H1 (cell line): ENCODE measurements at regions not wholly inside any gene's neighbourhood (a gene's known extent, or its start where the extent isn't known, plus 50 kb on each side); places are given as distances from the start of the nearest gene placed in this dataset.

Source experiments
- CTCF ChIA-PET: fragments of 300-600 bp; sonication (Branson Sonifier 250); formaldehyde crosslinking; loops from one replicate; lab custom pipeline; 2021; ENCODE audit not compliant: partially characterized antibody; lab: Charles Lee
- POLR2A ChIA-PET: fragments of 300-600 bp; sonication (Branson Sonifier 250); formaldehyde crosslinking; loops from one replicate; lab custom pipeline; 2021; ENCODE audit warnings: inconsistent platforms; ENCODE audit not compliant: partially characterized antibody; lab: Charles Lee
- DNase-seq, 2 experiments: peaks; one replicate each; pipeline versions ENCODE4 v3.0.0 to v3.0.0-alpha.2; 2010 to 2022; ENCODE audit warnings: low spot score in 2 of 2, low read depth in 1 of 2, mixed read lengths in 1 of 2
- FAIRE-seq: peaks from 2 replicates; lab custom pipeline; 2011; peaks lifted over from hg19 to GRCh38; lab: Jason Lieb, UNC
- H2AFZ ChIP-seq: 2 replicates; pipeline ENCODE4 v1.8.1; 2012; ENCODE audit warnings: low read length, inconsistent platforms
- H2AK5ac ChIP-seq: 2 replicates; pipeline ENCODE4 v1.6.1; 2013; ENCODE audit warnings: low read depth, low read length
- H2BK120ac ChIP-seq: replicated peaks from 2 replicates; pipeline ENCODE3; 2013; ENCODE audit warnings: low read depth, low read length, inconsistent platforms
- H2BK12ac ChIP-seq: 2 replicates; pipeline ENCODE4 v1.6.1; 2013; ENCODE audit warnings: low read depth, low read length
- H2BK15ac ChIP-seq: 2 replicates; pipeline ENCODE4 v1.6.1; 2013; ENCODE audit warnings: low read length
- H2BK20ac ChIP-seq: 2 replicates; pipeline ENCODE4 v1.6.1; 2013; ENCODE audit warnings: low read length
- H2BK5ac ChIP-seq: 2 replicates; pipeline ENCODE4 v1.6.1; 2013; ENCODE audit warnings: low read depth, low read length
- H3K14ac ChIP-seq: 2 replicates; pipeline ENCODE4 v1.6.1; 2013; ENCODE audit warnings: inconsistent platforms; ENCODE audit not compliant: insufficient read length
- H3K18ac ChIP-seq: 2 replicates; pipeline ENCODE4 v1.6.1; 2013; ENCODE audit warnings: low read length; ENCODE audit errors: extremely low read depth
- H3K23ac ChIP-seq: 2 replicates; pipeline ENCODE4 v1.6.1; 2013; ENCODE audit warnings: inconsistent platforms; ENCODE audit not compliant: insufficient read length
- H3K23me2 ChIP-seq: 2 replicates; pipeline ENCODE4 v1.6.1; 2013; ENCODE audit warnings: low read depth, low read length
- H3K27ac ChIP-seq: 2 replicates; pipeline ENCODE4 v1.6.1; 2011; ENCODE audit warnings: low read depth, low read length, inconsistent platforms
- H3K27me3 ChIP-seq, 4 experiments: replicated peaks in 1 of 4; 1 replicate in 1 of 4; 2 replicates in 3 of 4; pipeline versions ENCODE4 v1.6.1 to v1.8.1; 2011 to 2013; ENCODE audit warnings: low read length in 3 of 4, mild to moderate bottlenecking in 3 of 4, inconsistent platforms in 2 of 4, mixed read lengths in 2 of 4, moderate library complexity in 1 of 4; ENCODE audit not compliant: control insufficient read depth in 3 of 4, insufficient read depth in 3 of 4; ENCODE audit errors: extremely low read depth in 1 of 4
- H3K36me3 ChIP-seq, 4 experiments: 2 replicates each; pipeline versions ENCODE4 v1.6.1 to v1.8.1; 2011 to 2013; ENCODE audit warnings: mild to moderate bottlenecking in 4 of 4, low read length in 3 of 4, moderate library complexity in 2 of 4, control low read depth in 1 of 4, inconsistent platforms in 1 of 4; ENCODE audit not compliant: insufficient read depth in 4 of 4, control insufficient read depth in 2 of 4
- H3K4ac ChIP-seq: replicated peaks from 2 replicates; pipeline ENCODE3; 2013; ENCODE audit warnings: low read length, low read depth, mixed read lengths, inconsistent platforms; ENCODE audit not compliant: insufficient read length
- H3K4me1 ChIP-seq, 4 experiments: replicated peaks in 1 of 4; 1 replicate in 1 of 4; 2 replicates in 3 of 4; pipeline versions ENCODE4 v1.6.1 to v1.8.1; 2011 to 2013; ENCODE audit warnings: low read length in 3 of 4, inconsistent platforms in 2 of 4, mixed read lengths in 1 of 4; ENCODE audit not compliant: insufficient read depth in 4 of 4, control insufficient read depth in 3 of 4
- H3K4me2 ChIP-seq, 2 experiments: 2 replicates each; pipeline versions ENCODE4 v1.6.1 to v1.8.1; 2011 to 2013; ENCODE audit warnings: low read depth in 2 of 2, low read length in 2 of 2, control low read depth in 1 of 2, inconsistent platforms in 1 of 2, mild to moderate bottlenecking in 1 of 2; ENCODE audit not compliant: insufficient read depth in 1 of 2
- H3K4me3 ChIP-seq, 4 experiments: fragments of 200-600, 300-600 bp in 1 of 4; sonication (generic), shearing (Covaris generic), sonication (Bioruptor Twin) in 1 of 4; 2 replicates each; pipeline versions ENCODE4 v1.5.1 to v1.8.1; 2011 to 2016; ENCODE audit warnings: low read length in 4 of 4, low read depth in 3 of 4, control low read depth in 2 of 4, inconsistent platforms in 2 of 4, mild to moderate bottlenecking in 2 of 4, mixed read lengths in 1 of 4, moderate library complexity in 1 of 4; ENCODE audit not compliant: insufficient read depth in 2 of 4; ENCODE audit errors: extremely low read depth in 1 of 4
- H3K56ac ChIP-seq: replicated peaks from 2 replicates; pipeline ENCODE3; 2013; ENCODE audit warnings: low read depth, mild to moderate bottlenecking, mixed read lengths, low read length, inconsistent platforms; ENCODE audit not compliant: insufficient read length
- H3K79me1 ChIP-seq: 2 replicates; pipeline ENCODE4 v1.6.1; 2013; ENCODE audit warnings: low read depth, low read length, control low read depth
- H3K79me2 ChIP-seq, 2 experiments: 2 replicates each; pipeline versions ENCODE4 v1.6.1 to v1.8.1; 2012 to 2013; ENCODE audit warnings: low read length in 2 of 2, mild to moderate bottlenecking in 2 of 2, inconsistent platforms in 1 of 2; ENCODE audit not compliant: insufficient read depth in 2 of 2, control insufficient read depth in 1 of 2
- H3K9ac ChIP-seq, 4 experiments: replicated peaks in 1 of 4; 1 replicate in 1 of 4; 2 replicates in 3 of 4; pipeline versions ENCODE4 v1.6.1 to v1.8.1; 2011 to 2013; ENCODE audit warnings: low read depth in 3 of 4, low read length in 3 of 4, control low read depth in 2 of 4, mild to moderate bottlenecking in 2 of 4, moderate library complexity in 2 of 4, inconsistent platforms in 1 of 4; ENCODE audit errors: extremely low read depth in 1 of 4
- H3K9me3 ChIP-seq, 2 experiments: 2 replicates each; pipeline versions ENCODE4 v1.6.1 to v1.8.1; 2012 to 2013; ENCODE audit warnings: mild to moderate bottlenecking in 2 of 2, moderate library complexity in 2 of 2, control low read depth in 1 of 2, inconsistent platforms in 1 of 2, low read depth in 1 of 2, low read length in 1 of 2, mixed read lengths in 1 of 2; ENCODE audit not compliant: insufficient read depth in 2 of 2
- H4K20me1 ChIP-seq, 2 experiments: replicated peaks in 1 of 2; 2 replicates each; pipeline versions ENCODE3 to v1.8.1; 2011 to 2013; ENCODE audit warnings: inconsistent platforms in 2 of 2, low read length in 2 of 2, mild to moderate bottlenecking in 1 of 2; ENCODE audit not compliant: insufficient read depth in 2 of 2, control insufficient read depth in 1 of 2
- H4K5ac ChIP-seq: 2 replicates; pipeline ENCODE4 v1.6.1; 2013; ENCODE audit warnings: low read length, low read depth, mixed read lengths, inconsistent platforms; ENCODE audit not compliant: insufficient read length
- H4K8ac ChIP-seq: 2 replicates; pipeline ENCODE4 v1.8.0; 2013; ENCODE audit warnings: mild to moderate bottlenecking, moderate library complexity, low read length, inconsistent platforms; ENCODE audit not compliant: insufficient read depth; ENCODE audit errors: extremely low read depth
- H4K91ac ChIP-seq: replicated peaks from 2 replicates; pipeline ENCODE3; 2013; ENCODE audit warnings: low read length, mixed read lengths, inconsistent platforms; ENCODE audit not compliant: insufficient read length
- BRCA1 ChIP-seq: IDR thresholded peaks from 2 replicates; pipeline ENCODE4 v1.6.1; 2012; ENCODE audit warnings: low read depth, low read length, improper control_type of control experiment
- EGR1 ChIP-seq: IDR thresholded peaks from 2 replicates; pipeline ENCODE4 v1.6.1; 2011; ENCODE audit warnings: low read depth, low read length, borderline replicate concordance
- EZH2 ChIP-seq: fragments of 200-600 bp; sonication (generic); IDR thresholded peaks from 2 replicates; pipeline ENCODE4 v1.7.1; 2012; ENCODE audit warnings: low read depth, mild to moderate bottlenecking, moderate library complexity, low read length, inconsistent platforms; ENCODE audit not compliant: severe bottlenecking
- FOSL1 ChIP-seq: IDR thresholded peaks from 2 replicates; pipeline ENCODE4 v1.6.1; 2011; ENCODE audit warnings: mild to moderate bottlenecking, low read depth, low read length, moderate library complexity; ENCODE audit not compliant: insufficient read depth
- KDM4A ChIP-seq: IDR thresholded peaks from one replicate; pipeline ENCODE4 v1.7.1; 2012; ENCODE audit warnings: low read depth, mild to moderate bottlenecking, moderate library complexity, low read length, inconsistent platforms; ENCODE audit not compliant: severe bottlenecking
- KDM5A ChIP-seq: fragments of 200-600 bp; IDR thresholded peaks from 2 replicates; pipeline ENCODE4 v1.7.1; 2012; ENCODE audit warnings: mild to moderate bottlenecking, low read length, inconsistent platforms, mixed read lengths
- MAX ChIP-seq: IDR thresholded peaks from 2 replicates; pipeline ENCODE4 v1.6.1; 2012; ENCODE audit warnings: inconsistent platforms
- PHF8 ChIP-seq: fragments of 200-600 bp; sonication (generic); conservative IDR thresholded peaks from 2 replicates; pipeline ENCODE4 v1.7.1; 2012; ENCODE audit warnings: low read depth, mild to moderate bottlenecking, inconsistent platforms, low read length, moderate library complexity
- POLR2AphosphoS5 ChIP-seq: IDR thresholded peaks from 2 replicates; pipeline ENCODE4 v1.6.1; 2011; ENCODE audit warnings: low read depth, low read length
- SIN3A ChIP-seq, 2 experiments: IDR thresholded peaks in 1 of 2; conservative IDR thresholded peaks in 1 of 2; 2 replicates each; pipeline ENCODE4 v1.6.1; 2011 to 2012; ENCODE audit warnings: low read length in 2 of 2, improper control_type of control experiment in 1 of 2, low read depth in 1 of 2, mild to moderate bottlenecking in 1 of 2
- SIRT6 ChIP-seq: IDR thresholded peaks from one replicate; pipeline ENCODE4 v1.7.1; 2012; ENCODE audit warnings: low read length, inconsistent platforms
- SIX5 ChIP-seq: IDR thresholded peaks from 2 replicates; pipeline ENCODE4 v1.6.1; 2011; ENCODE audit warnings: mild to moderate bottlenecking, low read depth, low read length
- SP1 ChIP-seq: IDR thresholded peaks from 2 replicates; pipeline ENCODE4 v1.6.1; 2011; ENCODE audit warnings: low read depth, low read length
- SRF ChIP-seq: IDR thresholded peaks from 2 replicates; pipeline ENCODE4 v1.6.1; 2011; ENCODE audit warnings: mild to moderate bottlenecking, low read depth, low read length, moderate library complexity
- YY1 ChIP-seq: IDR thresholded peaks from 2 replicates; pipeline ENCODE4 v1.6.1; 2011; ENCODE audit warnings: low read depth, mild to moderate bottlenecking, low read length
- WGBS, 2 experiments: shearing (Covaris generic) in 1 of 2; methylation state at CpG; one replicate each; pipeline versions ENCODE4 v1.1.6 to v1.1.7; 2013 to 2015; ENCODE audit warnings: low lambda C conversion rate in 2 of 2, mixed read lengths in 2 of 2, inconsistent platforms in 1 of 2, low coverage in 1 of 2, missing lambda C conversion rate in 1 of 2; ENCODE audit not compliant: insufficient replicate concordance in 2 of 2, insufficient coverage in 1 of 2, insufficient read length in 1 of 2; ENCODE audit errors: extremely low coverage in 1 of 2, missing lambda C conversion rate in 1 of 2; 5-methylcytosine and 5-hydroxymethylcytosine counted together

- Histone ChIP-seq H4K5ac (no peak overlapping the region), H3K79me1 (no peaks in the 10 kb centered on the region), H2BK5ac (no peak overlapping the region), H2BK20ac (no peak overlapping the region), H3K4me2 (no peak overlapping the region), H3K79me2 (no peaks in the 10 kb centered on the region), H2AFZ (0 out of 2 replicates have a peak overlapping the region, but pooled peaks have one; percentile 39), H4K20me1 (no peaks in the 10 kb centered on the region), H2BK15ac (no peak overlapping the region), H3K23me2 (no peaks in the 10 kb centered on the region), H3K4me3 (no peak overlapping the region), H2BK120ac (no peak overlapping the region), H3K27ac (no peak overlapping the region), H4K8ac (peak overlapping the region; percentile 25; the same call in 1 of the 2 replicates), H2BK12ac (no peak overlapping the region), H3K27me3 (no peaks in the 10 kb centered on the region), H3K23ac (no peak overlapping the region), H4K91ac (no peak overlapping the region), H3K9me3 (no peaks in the 10 kb centered on the region; a peak in 1 of 4 replicates), H3K9ac (no peak overlapping the region), H3K56ac (no peak overlapping the region), H2AK5ac (no peak overlapping the region), H3K14ac (no peak overlapping the region), H3K36me3 (no peaks in the 10 kb centered on the region), H3K4ac (no peak overlapping the region), H3K4me1 (no peaks in the 10 kb centered on the region), H3K18ac (no peak overlapping the region)
- FAIRE-seq, result no peak
- DNase-seq, result no peak
- POLR2A ChIA-PET, result no interaction called here
- CTCF ChIA-PET, result no interaction called here
- 88% methylated on average over 1 of the region's 1 CpG; no CpG with 5 or more reads in 1 of the 2 experiments for WGBS, 2 experiments
- TF ChIP-seq SIX5 (no peak), MAX (no peak), SRF (no peak), KDM4A (no peak), KDM5A (no peak), EZH2 (no peak), YY1 (no peak), EGR1 (no peak), POLR2AphosphoS5 (no peak), FOSL1 (no peak), SP1 (no peak), PHF8 (no peak), BRCA1 (no peak), SIN3A (conservative IDR thresholded peaks at IDR 0.05 in 1 of 2, IDR thresholded peaks at IDR 0.05 in 1 of 2; ENCODE audit: low read depth in 1 of 2, low read length in 2 of 2) (no peak), SIRT6 (no peak)
These were observed 164.9 kb upstream of the SLC27A6 start for GRCh38 chr5:128800377-128800776.
